GM12875 (cell line): ENCODE measurements at regions not wholly inside any gene's neighbourhood (a gene's known extent, or its start where the extent isn't known, plus 50 kb on each side); places are given as distances from the start of the nearest gene placed in this dataset.
"Not testable (repeated sequence)": the region's sequence is repeated elsewhere in the genome, so short reads cannot be mapped to it uniquely, and the experiment has no call there.

ENCODE experiments used
- H3K4me3 ChIP-seq: one replicate; pipeline ENCODE4 v1.5.1; 2011; ENCODE audit warnings: low read depth, low read length, control low read depth
- TF ChIP-seq, protein P1 (sequence below): IDR thresholded peaks from 2 replicates; pipeline ENCODE4 v1.5.1; 2011; ENCODE audit warnings: low read depth, mild to moderate bottlenecking, control low read depth, inconsistent platforms, low read length, moderate library complexity, borderline replicate concordance; ENCODE audit not compliant: insufficient read depth

DNA sequence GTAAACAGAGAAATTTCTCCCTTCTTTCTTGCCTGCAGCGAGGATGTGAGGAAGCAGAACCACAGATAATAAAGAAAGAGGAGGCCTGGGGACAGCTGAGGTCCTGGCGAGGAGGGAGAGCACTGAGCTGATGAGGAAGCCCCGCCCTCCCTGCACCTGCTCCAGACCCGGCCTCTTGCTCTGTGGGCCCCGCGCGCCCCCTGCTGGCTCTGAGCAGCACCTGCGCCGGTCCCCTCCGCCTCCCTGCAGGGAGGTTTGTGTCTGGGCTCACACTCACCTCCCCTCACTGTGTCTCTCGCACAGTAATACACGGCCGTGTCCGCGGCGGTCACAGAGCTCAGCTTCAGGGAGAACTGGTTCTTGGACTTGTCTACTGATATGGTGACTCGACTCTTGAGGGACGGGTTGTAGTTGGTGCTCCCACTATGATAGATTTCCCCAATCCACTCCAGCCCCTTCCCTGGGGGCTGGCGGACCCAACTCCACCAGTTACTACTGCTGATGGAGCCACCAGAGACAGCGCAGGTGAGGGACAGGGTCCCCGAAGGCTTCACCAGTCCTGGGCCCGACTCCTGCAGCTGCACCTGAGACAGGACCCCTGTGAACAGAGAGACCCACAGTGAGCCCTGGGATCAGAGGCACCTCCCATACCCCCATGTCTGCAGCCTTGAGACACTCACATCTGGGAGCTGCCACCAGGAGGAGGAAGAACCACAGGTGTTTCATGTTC is 485.4 kb downstream of the TMEM121 start:
- TF ChIP-seq, protein P1, sequence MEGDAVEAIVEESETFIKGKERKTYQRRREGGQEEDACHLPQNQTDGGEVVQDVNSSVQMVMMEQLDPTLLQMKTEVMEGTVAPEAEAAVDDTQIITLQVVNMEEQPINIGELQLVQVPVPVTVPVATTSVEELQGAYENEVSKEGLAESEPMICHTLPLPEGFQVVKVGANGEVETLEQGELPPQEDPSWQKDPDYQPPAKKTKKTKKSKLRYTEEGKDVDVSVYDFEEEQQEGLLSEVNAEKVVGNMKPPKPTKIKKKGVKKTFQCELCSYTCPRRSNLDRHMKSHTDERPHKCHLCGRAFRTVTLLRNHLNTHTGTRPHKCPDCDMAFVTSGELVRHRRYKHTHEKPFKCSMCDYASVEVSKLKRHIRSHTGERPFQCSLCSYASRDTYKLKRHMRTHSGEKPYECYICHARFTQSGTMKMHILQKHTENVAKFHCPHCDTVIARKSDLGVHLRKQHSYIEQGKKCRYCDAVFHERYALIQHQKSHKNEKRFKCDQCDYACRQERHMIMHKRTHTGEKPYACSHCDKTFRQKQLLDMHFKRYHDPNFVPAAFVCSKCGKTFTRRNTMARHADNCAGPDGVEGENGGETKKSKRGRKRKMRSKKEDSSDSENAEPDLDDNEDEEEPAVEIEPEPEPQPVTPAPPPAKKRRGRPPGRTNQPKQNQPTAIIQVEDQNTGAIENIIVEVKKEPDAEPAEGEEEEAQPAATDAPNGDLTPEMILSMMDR: peak; percentile 68
- H3K4me3 ChIP-seq: not testable (repeated sequence)

- not testable (repeated sequence) for H3K4me3 ChIP-seq
These were observed 486.0 kb downstream of the TMEM121 start for GRCh38 chr14:106012361-106012725.

- no peak overlapping the region for H3K4me3 ChIP-seq
- TF ChIP-seq, protein P1: no peak
These were observed 487.5 kb downstream of the TMEM121 start for GRCh38 chr14:106013879-106014376.

DNA sequence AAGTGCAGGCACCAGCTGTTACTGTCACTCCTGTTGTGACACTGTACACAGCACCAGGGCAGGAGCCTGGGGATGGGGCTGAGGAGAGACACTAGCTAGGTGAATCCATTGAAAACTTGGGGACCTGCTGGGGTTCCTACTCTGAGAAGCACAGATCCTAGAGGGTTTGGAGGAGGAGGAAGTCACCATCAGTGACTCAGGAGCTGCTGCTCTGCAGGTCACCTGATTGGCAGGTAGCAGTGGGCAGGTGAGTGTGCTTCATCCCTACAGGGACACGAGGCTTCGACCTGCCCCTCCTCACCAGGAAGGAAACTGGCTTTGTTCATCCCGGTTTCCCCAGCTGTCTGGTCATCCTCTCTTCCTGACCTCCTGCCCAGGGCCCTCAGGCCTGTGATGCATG is 491.6 kb downstream of the TMEM121 start:
- H3K4me3 ChIP-seq: not testable (repeated sequence)

- TF ChIP-seq, protein P1: no peak
- no peak overlapping the region for H3K4me3 ChIP-seq
These were observed 495.4 kb downstream of the TMEM121 start for GRCh38 chr14:106021832-106022231.

DNA sequence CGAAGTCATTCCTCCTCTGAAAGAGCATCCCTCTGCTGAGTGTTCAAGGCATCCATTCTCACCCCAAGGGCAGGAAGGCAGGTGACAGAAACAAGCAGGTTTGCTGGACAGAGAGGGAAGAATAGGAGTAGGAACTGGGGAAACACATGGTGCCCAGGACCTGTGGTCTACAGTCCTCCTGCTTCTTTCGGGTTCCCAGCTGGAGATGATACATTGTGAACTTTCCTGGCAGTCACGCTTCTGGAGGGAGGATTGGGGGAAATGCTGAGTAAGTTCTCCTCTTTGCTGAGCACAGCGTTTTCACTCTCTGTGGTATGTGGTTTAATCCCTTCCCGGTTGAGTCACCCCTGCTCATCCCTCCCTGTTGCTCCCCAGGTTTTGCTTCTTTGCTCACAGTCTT is 496.3 kb downstream of the TMEM121 start:
- not testable (repeated sequence) for H3K4me3 ChIP-seq

DNA sequence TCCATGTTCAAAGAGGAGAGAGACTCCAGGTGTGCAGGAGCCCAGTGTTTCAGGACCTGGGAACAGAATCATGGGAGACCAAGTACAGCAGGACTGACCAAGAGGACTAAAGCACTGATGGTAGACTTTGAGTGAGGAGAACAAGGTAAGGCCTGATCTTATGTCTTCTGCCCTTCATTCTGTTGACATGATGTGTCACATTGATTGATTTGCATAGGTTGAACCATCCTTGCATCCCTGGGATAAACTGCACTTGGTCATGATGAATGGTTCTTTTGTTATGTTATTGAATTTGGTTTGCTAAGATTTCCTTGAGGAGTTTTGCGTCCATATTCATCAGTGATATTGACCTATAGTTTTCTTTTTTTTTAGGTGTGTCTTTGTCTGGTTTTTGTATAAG is 497.0 kb downstream of the TMEM121 start:
- TF ChIP-seq, protein P1: no peak
- H3K4me3 ChIP-seq: no peak overlapping the region

GRCh38 chr14:106024983-106025604 is 498.7 kb downstream of the TMEM121 start:
- H3K4me3 ChIP-seq: no peak overlapping the region
- TF ChIP-seq, protein P1: no peak
